Cardiac fibroblast (primary cell): ENCODE measurements at regions not wholly inside any gene's neighbourhood (a gene's known extent, or its start where the extent isn't known, plus 50 kb on each side); places are given as distances from the start of the nearest gene placed in this dataset.
"Not testable (repeated sequence)": the region's sequence is repeated elsewhere in the genome, so short reads cannot be mapped to it uniquely, and the experiment has no call there.

Experiments
- DNase-seq, 2 donors: peaks; one replicate each; pipeline versions ENCODE4 v3.0.0 to v3.0.0-alpha.2; 2010; ENCODE audit warnings: low read depth in 2 of 2
- H3K4me3 ChIP-seq, 2 donors: replicated peaks in 1 of 2; 1 replicate in 1 of 2; 2 replicates in 1 of 2; pipeline ENCODE4 v1.5.1; 2011; ENCODE audit warnings: low read depth in 2 of 2, low read length in 2 of 2, mild to moderate bottlenecking in 2 of 2, moderate library complexity in 1 of 2
- CTCF ChIP-seq: IDR thresholded peaks from one replicate; pipeline ENCODE4 v1.5.1; 2011; ENCODE audit warnings: low read depth, mild to moderate bottlenecking, low read length, inconsistent platforms

GRCh38 chr3:88725440-88726165 is 381.8 kb upstream of the EPHA3 start:
- TF ChIP-seq CTCF, result no peak
- H3K4me3 ChIP-seq, result no peak overlapping the region
- DNase-seq, result peak in 1 of 2 donors; percentile 18

- no peak for DNase-seq
These were observed 375.2 kb upstream of the EPHA3 start for GRCh38 chr3:88732186-88732585.

DNA sequence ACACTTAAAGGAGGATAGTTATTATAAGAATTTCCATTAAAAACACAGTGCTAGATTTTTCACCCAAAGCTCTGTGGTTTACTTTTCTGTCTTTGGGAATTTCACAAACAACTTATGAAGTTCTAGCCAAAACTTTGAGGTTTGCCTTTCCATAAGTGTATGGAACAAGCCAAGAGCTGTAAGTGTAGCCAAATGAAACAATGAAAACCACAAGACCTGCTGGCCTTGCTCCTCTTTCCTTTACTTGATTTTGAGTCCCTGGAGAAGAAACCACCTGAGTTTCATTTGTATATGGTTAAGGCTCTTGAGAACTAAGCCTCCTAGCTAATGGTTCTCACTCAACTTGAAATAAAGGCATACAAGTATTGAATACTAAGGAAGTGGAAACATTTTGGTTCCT is 365.3 kb upstream of the EPHA3 start:
- TF ChIP-seq CTCF, result no peak
- no peak overlapping the region for H3K4me3 ChIP-seq
- DNase-seq, result peak in 1 of 2 donors; percentile 9

More at GRCh38 chr3:88732186-88732585, 375.2 kb upstream of the EPHA3 start:
- no peak for TF ChIP-seq CTCF
- H3K4me3 ChIP-seq, result no peak overlapping the region

DNA sequence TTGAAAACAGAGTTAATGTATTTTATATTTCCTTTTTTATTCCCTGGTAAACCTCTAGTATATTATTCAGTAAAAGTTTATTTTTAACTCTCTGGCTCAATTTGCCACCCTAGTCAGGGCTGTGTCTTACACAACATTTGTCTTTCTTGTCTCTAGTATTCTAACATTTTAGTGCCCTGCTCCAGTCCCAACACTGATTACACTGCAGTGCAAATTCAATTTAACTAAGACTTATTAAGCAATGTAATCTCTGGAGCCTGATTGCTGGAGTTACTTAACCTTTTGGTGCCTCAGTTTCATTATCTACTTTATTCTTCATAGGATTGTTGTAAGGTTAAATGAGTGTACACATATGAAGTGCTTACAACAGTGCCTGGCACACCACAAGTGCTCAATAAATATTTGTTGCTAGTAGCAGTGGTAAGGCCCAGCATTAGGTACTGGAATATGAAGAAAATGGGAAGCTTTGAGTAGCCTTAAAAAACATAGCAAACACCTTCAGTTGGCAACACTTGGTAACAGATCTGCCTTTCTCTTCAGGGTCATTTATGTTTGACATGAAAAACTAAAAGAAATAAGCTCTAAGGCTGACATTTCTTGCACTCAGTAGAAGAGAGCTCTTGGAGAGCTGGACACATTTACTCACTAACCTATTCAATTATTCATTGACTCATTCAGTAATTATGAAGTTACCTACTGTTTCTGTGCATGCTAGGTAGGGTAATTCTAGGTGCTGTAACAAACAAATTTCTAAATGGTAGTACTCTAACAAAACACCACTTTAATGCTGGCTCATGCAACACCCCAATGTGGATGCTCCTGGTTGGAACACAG is 364.5 kb upstream of the EPHA3 start:
- no peak overlapping the region for H3K4me3 ChIP-seq
- DNase-seq, result no peak
- no peak for TF ChIP-seq CTCF

- H3K4me3 ChIP-seq, result no peak overlapping the region
- TF ChIP-seq CTCF, result no peak
- no peak for DNase-seq
These were observed 362.5 kb upstream of the EPHA3 start for GRCh38 chr3:88744896-88745295.

- not testable (repeated sequence) for DNase-seq
These were observed 360.3 kb upstream of the EPHA3 start for GRCh38 chr3:88747145-88747544.

GRCh38 chr3:88758676-88759075 is 348.7 kb upstream of the EPHA3 start:
- no peak for DNase-seq
- no peak for TF ChIP-seq CTCF
- no peak overlapping the region for H3K4me3 ChIP-seq

More at GRCh38 chr3:88747145-88747544, 360.3 kb upstream of the EPHA3 start:
- H3K4me3 ChIP-seq, result not testable (repeated sequence)
